GM12878 (cell line): ENCODE measurements at regions not wholly inside any gene's neighbourhood (a gene's known extent, or its start where the extent isn't known, plus 50 kb on each side); places are given as distances from the start of the nearest gene placed in this dataset.

Experiments used
- ATAC-seq: fragments of 200-7000 bp; cut with Tn5 transposase; 3 replicates; pipeline ENCODE4 v1.9.1; 2020; ENCODE audit warnings: mild to moderate bottlenecking, moderate library complexity
- BruUV-seq: library from RNA; stranded (reverse); fragments of 400-500 nt; replicated peaks from 2 replicates; lab custom pipeline; 2021; lab: Mats Ljungman, UMichigan
- CTCF ChIA-PET: fragments of 300-600 bp; sonication (Branson Sonifier 250); formaldehyde crosslinking; extraction: SDS; loops from one replicate; lab custom pipeline; 2021; ENCODE audit warnings: inconsistent platforms; lab: Yijun Ruan, JAX
- POLR2A ChIA-PET: fragments of 350-600 bp; formaldehyde crosslinking; extraction: SDS; loops from one replicate; lab custom pipeline; 2021; ENCODE audit warnings: inconsistent platforms; lab: Charles Lee
- RAD21 ChIA-PET: fragments of 300-600 bp; sonication (Branson Sonifier 250); formaldehyde crosslinking; loops from one replicate; lab custom pipeline; 2023; ENCODE audit warnings: antibody characterized with exemption; ENCODE audit not compliant: unreplicated experiment; lab: Charles Lee
- SMC1A ChIA-PET: fragments of 300-600 bp; sonication (Branson Sonifier 250); formaldehyde crosslinking; loops from one replicate; lab custom pipeline; 2023; ENCODE audit not compliant: unreplicated experiment, uncharacterized antibody; lab: Charles Lee
- DNase-seq: peaks from one replicate; pipeline ENCODE4 v3.0.0-alpha.2; 2011; ENCODE audit warnings: low read depth, low spot score
- FAIRE-seq: peaks from 3 replicates; lab custom pipeline; 2011; peaks lifted over from hg19 to GRCh38; lab: Jason Lieb, UNC
- H2AFZ ChIP-seq: 2 replicates; pipeline ENCODE4 v1.6.0; 2011; ENCODE audit warnings: low read depth, low read length, control low read depth; ENCODE audit not compliant: control insufficient read depth
- H3K27ac ChIP-seq: 2 replicates; pipeline ENCODE4 v1.5.1; 2011; ENCODE audit warnings: control low read depth; ENCODE audit not compliant: control insufficient read depth, insufficient read depth
- H3K27me3 ChIP-seq, 2 experiments: replicated peaks in 1 of 2; 2 replicates each; pipeline versions ENCODE4 v1.6.0 to v1.6.1; 2011; ENCODE audit warnings: low read length in 1 of 2; ENCODE audit not compliant: control insufficient read depth in 2 of 2, insufficient read depth in 2 of 2
- H3K36me3 ChIP-seq, 2 experiments: 2 replicates each; pipeline ENCODE4 v1.5.1; 2011; ENCODE audit warnings: low read length in 1 of 2; ENCODE audit not compliant: control insufficient read depth in 2 of 2, insufficient read depth in 2 of 2
- H3K4me1 ChIP-seq: 2 replicates; pipeline ENCODE4 v1.6.1; 2011; ENCODE audit warnings: mild to moderate bottlenecking, low read length, moderate library complexity, mixed read lengths; ENCODE audit not compliant: control insufficient read depth, insufficient read depth
- H3K4me2 ChIP-seq: 2 replicates; pipeline ENCODE4 v1.6.0; 2011; ENCODE audit warnings: control low read depth; ENCODE audit not compliant: control insufficient read depth, insufficient read depth
- H3K4me3 ChIP-seq: fragments of 200-600 bp; sonication (generic); 2 replicates; pipeline ENCODE4 v1.5.1; 2016
- H3K79me2 ChIP-seq: 2 replicates; pipeline ENCODE4 v1.6.0; 2011; ENCODE audit warnings: low read length; ENCODE audit not compliant: control insufficient read depth, insufficient read depth
- H3K9ac ChIP-seq: 2 replicates; pipeline ENCODE4 v1.8.0; 2011; ENCODE audit warnings: low read length, control low read depth, mixed read lengths; ENCODE audit not compliant: control insufficient read depth, insufficient read depth
- H3K9me3 ChIP-seq: replicated peaks from 3 replicates; pipeline ENCODE4 v1.5.1; 2011; ENCODE audit warnings: mild to moderate bottlenecking, low read length; ENCODE audit not compliant: control insufficient read depth, insufficient read depth
- H4K20me1 ChIP-seq: 2 replicates; pipeline ENCODE4 v1.6.0; 2011; ENCODE audit not compliant: control insufficient read depth, insufficient read depth
- EGR1 ChIP-seq, 2 experiments: IDR thresholded peaks; 1 replicate in 1 of 2; 2 replicates in 1 of 2; pipeline ENCODE4 v1.6.1; 2011 to 2012; ENCODE audit warnings: low read depth in 2 of 2, low read length in 2 of 2, borderline replicate concordance in 1 of 2, mild to moderate bottlenecking in 1 of 2, moderate library complexity in 1 of 2
- ESRRA ChIP-seq: IDR thresholded peaks from 2 replicates; pipeline ENCODE4 v1.6.1; 2012; ENCODE audit warnings: mild to moderate bottlenecking, low read length, improper control_type of control experiment
- IKZF1 ChIP-seq: fragments of 450-650 bp; conservative IDR thresholded peaks from 2 replicates; pipeline ENCODE4 v1.6.1; 2017; ENCODE audit warnings: antibody characterized with exemption, mild to moderate bottlenecking
- PAX8 ChIP-seq: fragments of 450-650 bp; IDR thresholded peaks from 2 replicates; pipeline ENCODE4 v1.6.1; 2017; ENCODE audit warnings: mild to moderate bottlenecking, moderate library complexity
- RBBP5 ChIP-seq: fragments of 200-600 bp; sonication (generic); conservative IDR thresholded peaks from 2 replicates; pipeline ENCODE4 v1.6.1; 2016
- RCOR1 ChIP-seq: conservative IDR thresholded peaks from 2 replicates; pipeline ENCODE4 v1.6.1; 2012; ENCODE audit warnings: low read depth, low read length, improper control_type of control experiment
- SIN3A ChIP-seq: IDR thresholded peaks from 2 replicates; pipeline ENCODE4 v1.6.1; 2012; ENCODE audit warnings: low read depth, low read length, improper control_type of control experiment
- YBX1 ChIP-seq: fragments of 450-650 bp; IDR thresholded peaks from 2 replicates; pipeline ENCODE4 v1.6.1; 2016; ENCODE audit warnings: antibody characterized with exemption
- ZNF384 ChIP-seq: IDR thresholded peaks from 2 replicates; pipeline ENCODE4 v1.6.1; 2012; ENCODE audit warnings: low read depth, mild to moderate bottlenecking, low read length, improper control_type of control experiment, borderline replicate concordance
- WGBS: methylation state at CpG from one replicate; pipeline ENCODE4 v1.1.6; 2016; ENCODE audit warnings: low lambda C conversion rate; ENCODE audit not compliant: insufficient replicate concordance, insufficient coverage; ENCODE audit errors: missing lambda C conversion rate; 5-methylcytosine and 5-hydroxymethylcytosine counted together
- in situ Hi-C: fragments of 300-500 bp; cut with MboI; formaldehyde crosslinking; loops from 9 replicates; pipeline ENCODE4 v1.14.3; 2018; ENCODE audit warnings: mixed read lengths
- intact Hi-C: fragments of 100-400 bp; cut with micrococcal nuclease; formaldehyde crosslinking; loops from one replicate; pipeline ENCODE4 v1.14.2; 2022; ENCODE audit not compliant: unreplicated experiment
- TF ChIP-seq, protein P1 (sequence below): IDR thresholded peaks from 2 replicates; pipeline ENCODE4 v1.6.1; 2011; ENCODE audit warnings: borderline replicate concordance, low read depth, mild to moderate bottlenecking, moderate library complexity, mixed read lengths, low read length; ENCODE audit not compliant: insufficient read depth; ENCODE audit errors: extremely low read length
- TF ChIP-seq, protein P2 (sequence below): fragments of 450-650 bp; conservative IDR thresholded peaks from 2 replicates; pipeline ENCODE4 v1.6.1; 2017; ENCODE audit warnings: mild to moderate bottlenecking, moderate library complexity
- TF ChIP-seq, protein P3 (sequence below): fragments of 450-650 bp; IDR thresholded peaks from 2 replicates; pipeline ENCODE4 v1.6.1; 2017; ENCODE audit warnings: antibody characterized with exemption, mild to moderate bottlenecking, moderate library complexity

DNA sequence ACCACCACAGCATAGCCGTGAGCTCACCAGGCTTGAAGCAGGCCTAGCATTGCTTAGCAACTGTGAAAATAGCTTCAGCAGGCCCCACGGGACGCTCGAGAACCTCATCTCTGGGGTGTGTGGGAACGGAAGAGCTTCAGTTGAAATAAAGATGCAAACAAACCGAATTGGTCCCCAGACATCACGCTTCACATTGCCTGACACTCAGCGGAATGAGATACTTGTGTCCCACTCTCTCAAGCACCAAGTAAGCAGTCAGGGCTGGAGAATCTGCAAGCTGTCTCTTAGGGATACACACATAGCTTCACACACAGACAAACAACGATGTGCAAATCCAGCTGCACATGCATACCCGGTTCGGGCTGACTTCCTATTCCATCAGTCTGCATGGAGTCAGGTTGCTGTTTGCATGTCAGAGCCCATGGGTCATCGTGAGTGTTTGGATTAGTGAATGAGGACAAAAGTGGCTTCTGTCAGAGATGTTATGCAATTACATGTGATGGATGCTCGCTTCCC is 205.7 kb downstream of the SNX19 start:
- H3K9me3 ChIP-seq: no peaks in the 10 kb centered on the region
- no peaks in the 10 kb centered on the region for H4K20me1 ChIP-seq
- no peak for FAIRE-seq
- no peak overlapping the region for H3K4me3 ChIP-seq
- ChIA-PET SMC1A (interaction anchor here (0.7 to 1.1 kb wide), 2 partner anchors 25 to 74 kb away, joined by 3 read pairs; no protein-coding TSS in a partner anchor), POLR2A (no interaction called here), RAD21 (no interaction called here), CTCF (no interaction called here)
- H3K4me2 ChIP-seq: no peak overlapping the region
- H2AFZ ChIP-seq: no peak overlapping the region
- H3K27ac ChIP-seq: no peak overlapping the region
- no TSS peak for BruUV-seq
- in situ Hi-C loops: no loop called here
- peaks cover 0 to 2% of the 10 kb centered on the region in 2 experiments; a peak in 1 of 4 replicates for H3K27me3 ChIP-seq
- 7% methylated on average over 13 of the region's 13 CpGs for WGBS
- intact Hi-C loops: no loop called here
- no peaks in the 10 kb centered on the region for H3K79me2 ChIP-seq
- no peak for ATAC-seq
- H3K9ac ChIP-seq: no peak overlapping the region
- no peak for TF ChIP-seq RBBP5
- H3K4me1 ChIP-seq: no peaks in the 10 kb centered on the region
- DNase-seq: no peak
- H3K36me3 ChIP-seq: no peaks in the 10 kb centered on the region

DNA sequence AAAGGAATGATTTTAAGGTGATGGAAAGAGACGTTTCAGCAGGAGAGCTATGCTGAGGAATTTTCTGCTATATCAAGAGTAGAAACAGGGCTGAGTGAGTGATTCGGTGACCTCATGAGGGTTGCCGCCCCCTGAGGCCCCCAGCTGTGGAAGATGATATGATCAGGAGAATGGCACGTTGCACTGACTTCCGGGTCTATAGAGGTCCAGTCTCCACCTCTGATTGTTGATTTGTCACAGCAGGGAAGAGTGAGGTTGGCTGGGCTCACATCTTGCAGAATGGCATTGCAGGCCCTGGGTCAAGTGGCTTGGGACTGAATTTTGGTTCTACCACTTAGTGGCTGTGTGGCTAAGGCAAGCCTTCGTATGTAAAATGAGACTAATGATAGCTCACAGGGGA is 205.1 kb downstream of the SNX19 start:
- ChIA-PET RAD21 (no interaction called here), POLR2A (no interaction called here), CTCF (interaction anchor here (0.7 kb wide), 1 partner anchor 182 kb away, joined by 3 read pairs; no protein-coding TSS in a partner anchor), SMC1A (interaction anchor here (1.1 kb wide), 1 partner anchor 25 kb away, joined by 3 read pairs; no protein-coding TSS in a partner anchor)
- in situ Hi-C loops (no loop called here), intact Hi-C loops (no loop called here)
- ATAC-seq (no peak), DNase-seq (no peak), FAIRE-seq (no peak)
- Histone ChIP-seq H3K27ac (no peak overlapping the region), H3K4me1 (no peaks in the 10 kb centered on the region), H3K27me3 (peaks cover 0 to 2% of the 10 kb centered on the region in 2 experiments; a peak in 1 of 4 replicates), H3K9ac (no peak overlapping the region), H2AFZ (no peak overlapping the region), H3K4me2 (no peak overlapping the region), H3K9me3 (no peaks in the 10 kb centered on the region), H3K4me3 (no peak overlapping the region), H3K79me2 (no peaks in the 10 kb centered on the region), H4K20me1 (no peaks in the 10 kb centered on the region), H3K36me3 (no peaks in the 10 kb centered on the region)
- BruUV-seq: no TSS peak
- 8% methylated on average over 6 of the region's 6 CpGs for WGBS
- TF ChIP-seq EGR1 (IDR thresholded peaks at IDR 0.05; ENCODE audit: borderline replicate concordance in 1 of 2, low read depth in 2 of 2, low read length in 2 of 2) (no peak), ESRRA (no peak), IKZF1 (no peak), YBX1 (no peak), PAX8 (no peak), SIN3A (no peak), ZNF384 (no peak), RCOR1 (no peak)
- TF ChIP-seq, protein P1, sequence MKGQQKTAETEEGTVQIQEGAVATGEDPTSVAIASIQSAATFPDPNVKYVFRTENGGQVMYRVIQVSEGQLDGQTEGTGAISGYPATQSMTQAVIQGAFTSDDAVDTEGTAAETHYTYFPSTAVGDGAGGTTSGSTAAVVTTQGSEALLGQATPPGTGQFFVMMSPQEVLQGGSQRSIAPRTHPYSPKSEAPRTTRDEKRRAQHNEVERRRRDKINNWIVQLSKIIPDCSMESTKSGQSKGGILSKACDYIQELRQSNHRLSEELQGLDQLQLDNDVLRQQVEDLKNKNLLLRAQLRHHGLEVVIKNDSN: no peak
- TF ChIP-seq, protein P2, sequence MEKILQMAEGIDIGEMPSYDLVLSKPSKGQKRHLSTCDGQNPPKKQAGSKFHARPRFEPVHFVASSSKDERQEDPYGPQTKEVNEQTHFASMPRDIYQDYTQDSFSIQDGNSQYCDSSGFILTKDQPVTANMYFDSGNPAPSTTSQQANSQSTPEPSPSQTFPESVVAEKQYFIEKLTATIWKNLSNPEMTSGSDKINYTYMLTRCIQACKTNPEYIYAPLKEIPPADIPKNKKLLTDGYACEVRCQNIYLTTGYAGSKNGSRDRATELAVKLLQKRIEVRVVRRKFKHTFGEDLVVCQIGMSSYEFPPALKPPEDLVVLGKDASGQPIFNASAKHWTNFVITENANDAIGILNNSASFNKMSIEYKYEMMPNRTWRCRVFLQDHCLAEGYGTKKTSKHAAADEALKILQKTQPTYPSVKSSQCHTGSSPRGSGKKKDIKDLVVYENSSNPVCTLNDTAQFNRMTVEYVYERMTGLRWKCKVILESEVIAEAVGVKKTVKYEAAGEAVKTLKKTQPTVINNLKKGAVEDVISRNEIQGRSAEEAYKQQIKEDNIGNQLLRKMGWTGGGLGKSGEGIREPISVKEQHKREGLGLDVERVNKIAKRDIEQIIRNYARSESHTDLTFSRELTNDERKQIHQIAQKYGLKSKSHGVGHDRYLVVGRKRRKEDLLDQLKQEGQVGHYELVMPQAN: no peak
- TF ChIP-seq, protein P3, sequence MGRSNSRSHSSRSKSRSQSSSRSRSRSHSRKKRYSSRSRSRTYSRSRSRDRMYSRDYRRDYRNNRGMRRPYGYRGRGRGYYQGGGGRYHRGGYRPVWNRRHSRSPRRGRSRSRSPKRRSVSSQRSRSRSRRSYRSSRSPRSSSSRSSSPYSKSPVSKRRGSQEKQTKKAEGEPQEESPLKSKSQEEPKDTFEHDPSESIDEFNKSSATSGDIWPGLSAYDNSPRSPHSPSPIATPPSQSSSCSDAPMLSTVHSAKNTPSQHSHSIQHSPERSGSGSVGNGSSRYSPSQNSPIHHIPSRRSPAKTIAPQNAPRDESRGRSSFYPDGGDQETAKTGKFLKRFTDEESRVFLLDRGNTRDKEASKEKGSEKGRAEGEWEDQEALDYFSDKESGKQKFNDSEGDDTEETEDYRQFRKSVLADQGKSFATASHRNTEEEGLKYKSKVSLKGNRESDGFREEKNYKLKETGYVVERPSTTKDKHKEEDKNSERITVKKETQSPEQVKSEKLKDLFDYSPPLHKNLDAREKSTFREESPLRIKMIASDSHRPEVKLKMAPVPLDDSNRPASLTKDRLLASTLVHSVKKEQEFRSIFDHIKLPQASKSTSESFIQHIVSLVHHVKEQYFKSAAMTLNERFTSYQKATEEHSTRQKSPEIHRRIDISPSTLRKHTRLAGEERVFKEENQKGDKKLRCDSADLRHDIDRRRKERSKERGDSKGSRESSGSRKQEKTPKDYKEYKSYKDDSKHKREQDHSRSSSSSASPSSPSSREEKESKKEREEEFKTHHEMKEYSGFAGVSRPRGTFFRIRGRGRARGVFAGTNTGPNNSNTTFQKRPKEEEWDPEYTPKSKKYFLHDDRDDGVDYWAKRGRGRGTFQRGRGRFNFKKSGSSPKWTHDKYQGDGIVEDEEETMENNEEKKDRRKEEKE: no peak
